ENCODE measurements at regions not wholly inside any gene's neighbourhood (a gene's known extent, or its start where the extent isn't known, plus 50 kb on each side); places are given as distances from the start of the nearest gene placed in this dataset.
"Not testable (repeated sequence)": the region's sequence is repeated elsewhere in the genome, so short reads cannot be mapped to it uniquely, and the experiment has no call there.

GRCh38 chr18:8933714-8934284 lies 168.7 kb upstream of the NDUFV2 start:
- Histone ChIP-seq H3K27ac (no peak overlapping the region), H3K4me3 (no peak overlapping the region), H3K27me3 (no peaks in the 10 kb centered on the region), H3K36me3 (no peaks in the 10 kb centered on the region), H3K9me3 (peaks cover 0 to 21% (median 6%) of the 10 kb centered on the region in 4 donors), H3K4me1 (peaks cover 8 to 15% (median 12%) of the 10 kb centered on the region in 4 donors)
- no peak for TF ChIP-seq POLR2A (IDR thresholded peaks at IDR 0.05)
- no peak for TF ChIP-seq EP300 (IDR thresholded peaks at IDR 0.05)
- no peak for TF ChIP-seq POLR2AphosphoS5 (IDR thresholded peaks at IDR 0.05)
- TF ChIP-seq CTCF (IDR thresholded peaks at IDR 0.05): no peak
- 36 to 59% (median 54%) methylated on average over 1 of the region's 1 CpG for WGBS, 5 donors
- DNase-seq: no peak
- intact Hi-C loops (cut with DNase I; ENCODE audit: low total_unique reads): no loop called here

GRCh38 chr18:8935346-8935745 lies 167.2 kb upstream of the NDUFV2 start:
- H3K4me3 ChIP-seq; H3K36me3 ChIP-seq; intact Hi-C loops (cut with DNase I; ENCODE audit: low total_unique reads); H3K27me3 ChIP-seq; H3K9me3 ChIP-seq; DNase-seq; H3K27ac ChIP-seq: not testable (repeated sequence)
- peaks cover 8 to 15% (median 12%) of the 10 kb centered on the region in 4 donors for H3K4me1 ChIP-seq
- 89 to 98% (median 96%) methylated on average over 19 to 24 of the region's 24 CpGs; no CpG with 5 or more reads in 1 of the 5 donors for WGBS, 5 donors

DNA sequence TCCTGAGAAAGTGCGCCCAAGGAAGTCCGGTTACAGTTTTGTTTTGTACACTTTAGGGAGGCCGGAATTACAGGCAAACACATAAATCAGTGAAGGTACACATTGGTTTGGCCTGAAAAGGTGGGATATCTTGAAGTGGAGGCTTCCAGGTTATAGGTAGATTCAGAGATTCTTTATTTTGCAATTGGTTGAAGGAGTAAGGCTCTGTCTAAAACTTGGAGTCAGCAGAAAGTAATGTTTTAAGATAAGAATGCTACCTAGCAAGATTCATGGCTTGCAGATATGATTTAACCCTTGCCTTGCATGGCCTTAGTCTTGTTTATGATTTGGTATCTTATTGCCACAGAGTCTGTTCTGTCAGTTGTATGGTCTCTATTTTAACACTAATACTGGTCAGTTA lies 165.9 kb upstream of the NDUFV2 start:
- peaks cover 0 to 9% (median 0%) of the 10 kb centered on the region in 4 donors for H3K9me3 ChIP-seq
- H3K27me3 ChIP-seq: no peaks in the 10 kb centered on the region
- 25 to 59% (median 48%) methylated on average over 3 of the region's 3 CpGs for WGBS, 5 donors
- peak in 1 of 2 donors; percentile 44 for DNase-seq
- no peak overlapping the region for H3K4me3 ChIP-seq
- intact Hi-C loops (cut with DNase I; ENCODE audit: low total_unique reads): no loop called here
- no peaks in the 10 kb centered on the region for H3K36me3 ChIP-seq
- H3K4me1 ChIP-seq: peaks cover 8 to 15% (median 12%) of the 10 kb centered on the region in 4 donors
- no peak overlapping the region for H3K27ac ChIP-seq
- no peak for TF ChIP-seq POLR2A (IDR thresholded peaks at IDR 0.05)
- no peak for TF ChIP-seq EP300 (IDR thresholded peaks at IDR 0.05)
- no peak for TF ChIP-seq POLR2AphosphoS5 (IDR thresholded peaks at IDR 0.05)
- TF ChIP-seq CTCF (IDR thresholded peaks at IDR 0.05): no peak

DNA sequence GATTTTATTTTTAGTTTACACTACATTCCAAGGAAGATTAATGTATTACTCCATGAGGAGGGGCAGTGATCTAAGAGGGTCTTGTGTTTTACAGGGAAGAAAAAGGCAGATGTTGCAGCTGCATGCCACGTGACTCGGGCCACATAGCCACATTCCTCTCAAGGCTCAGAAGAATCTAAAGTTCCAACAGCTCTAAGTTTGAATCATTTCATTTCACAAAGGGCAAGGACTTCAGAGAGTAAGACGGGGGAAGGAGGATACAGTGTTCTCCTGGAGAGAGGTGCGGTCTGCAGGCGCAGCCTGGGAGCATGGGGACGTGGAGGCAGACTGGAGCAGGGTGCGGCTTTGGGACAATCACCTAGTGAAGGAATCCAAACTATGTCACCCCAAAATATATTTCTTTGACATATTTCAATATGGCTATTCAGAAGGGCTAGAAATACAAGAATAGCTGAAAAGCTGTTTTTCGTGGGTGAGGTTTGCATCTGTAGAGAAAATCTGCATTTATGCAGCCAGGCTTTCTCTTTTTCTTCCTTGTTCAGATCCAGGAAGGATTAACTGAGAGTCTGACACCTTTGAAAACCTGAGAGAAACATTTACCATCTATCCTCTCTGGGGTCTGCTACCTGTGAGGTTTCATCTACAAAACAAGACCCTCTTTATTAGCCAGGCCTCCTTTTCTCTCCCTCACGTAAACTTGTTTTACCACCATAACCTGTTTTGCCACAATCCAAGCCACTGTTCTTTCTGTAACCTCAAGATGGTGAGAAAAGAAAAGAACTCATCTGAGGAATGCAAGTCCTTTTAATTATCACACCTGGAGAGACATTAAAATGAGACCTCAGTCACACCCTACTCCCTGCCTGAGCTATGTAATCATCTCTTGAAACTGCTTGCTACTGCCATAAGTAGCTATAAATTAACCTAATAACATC lies 165.1 kb upstream of the NDUFV2 start:
- 54 to 62% (median 57%) methylated on average over 9 of the region's 9 CpGs for WGBS, 5 donors
- intact Hi-C loops (cut with DNase I; ENCODE audit: low total_unique reads): no loop called here
- H3K9me3 ChIP-seq: peaks cover 0 to 8% (median 0%) of the 10 kb centered on the region in 4 donors
- TF ChIP-seq POLR2AphosphoS5 (IDR thresholded peaks at IDR 0.05) (no peak), EP300 (IDR thresholded peaks at IDR 0.05) (no peak), CTCF (IDR thresholded peaks at IDR 0.05) (no peak), POLR2A (IDR thresholded peaks at IDR 0.05) (no peak)
- no peak overlapping the region for H3K27ac ChIP-seq
- H3K4me1 ChIP-seq: peaks cover 8 to 15% (median 12%) of the 10 kb centered on the region in 4 donors
- no peaks in the 10 kb centered on the region for H3K36me3 ChIP-seq
- no peak overlapping the region for H3K4me3 ChIP-seq
- H3K27me3 ChIP-seq: no peaks in the 10 kb centered on the region
- DNase-seq: peak in 1 of 2 donors; percentile 67
